ENCODE measurements at regions not wholly inside any gene's neighbourhood (a gene's known extent, or its start where the extent isn't known, plus 50 kb on each side); places are given as distances from the start of the nearest gene placed in this dataset.
A peak's percentile ranks its signal among the peaks of the same experiment; 100 is the strongest.
"Not testable (repeated sequence)": the region's sequence is repeated elsewhere in the genome, so short reads cannot be mapped to it uniquely, and the experiment has no call there.

DNA sequence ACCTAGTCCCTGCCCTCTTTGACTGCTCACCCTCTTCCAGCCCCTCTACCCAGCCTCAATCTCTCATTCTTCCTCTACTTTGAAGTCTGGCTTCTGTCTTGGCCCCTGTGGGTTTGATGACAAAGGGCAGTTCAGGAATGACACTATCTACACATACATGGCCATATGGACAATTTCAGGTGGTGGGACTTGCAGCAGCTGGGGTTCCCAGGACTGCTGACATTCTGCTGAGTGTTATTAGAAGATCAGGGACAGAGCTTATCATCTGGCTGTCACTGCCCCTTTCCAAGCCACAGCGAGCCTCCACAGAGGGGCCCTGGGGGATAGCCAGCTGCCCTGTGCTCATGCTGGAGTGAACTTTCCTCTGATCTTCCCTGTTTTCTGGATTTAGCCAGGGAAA lies 97.4 kb upstream of the IPO9 start:
- DNase-seq = no peak

DNA sequence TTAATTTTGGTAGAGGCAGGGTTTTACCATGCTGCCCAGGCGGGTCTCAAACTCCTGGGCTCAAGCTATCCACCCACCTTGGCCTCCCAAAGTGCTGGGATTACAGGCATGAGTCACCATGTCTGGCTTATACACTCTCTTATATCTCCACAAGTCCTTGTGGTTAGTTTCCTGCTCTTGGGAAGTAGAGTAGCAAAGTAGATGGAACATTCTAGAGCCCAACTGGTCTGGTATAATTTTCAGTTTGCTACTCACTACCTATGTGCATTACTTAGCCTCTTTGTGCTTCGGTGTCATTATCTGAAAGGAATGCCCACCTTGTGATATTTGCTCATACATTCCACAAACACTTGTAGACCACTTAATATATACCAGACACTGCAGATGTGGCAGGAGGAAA lies 96.6 kb upstream of the IPO9 start:
- DNase-seq = no peak

DNA sequence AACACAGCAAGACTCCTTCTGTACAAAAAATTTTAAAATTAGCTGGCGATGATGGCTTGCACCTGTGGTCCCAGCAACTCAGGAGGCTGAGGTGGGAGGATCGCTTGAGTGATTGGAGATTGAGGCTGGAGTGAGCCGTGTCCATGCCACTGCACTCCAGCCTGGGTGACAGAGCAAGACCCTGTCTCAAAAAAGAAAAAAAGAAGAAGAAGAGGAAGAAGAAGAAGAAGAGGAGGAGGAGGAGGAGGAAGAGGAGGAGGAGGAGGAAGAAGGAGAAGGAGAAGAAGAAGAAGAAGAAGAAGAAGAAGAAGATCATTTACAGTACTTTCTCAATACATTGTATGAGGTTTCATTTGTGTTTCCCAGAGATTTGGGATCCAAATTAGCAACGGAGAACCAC lies 94.7 kb upstream of the IPO9 start:
- DNase-seq = not testable (repeated sequence)

DNA sequence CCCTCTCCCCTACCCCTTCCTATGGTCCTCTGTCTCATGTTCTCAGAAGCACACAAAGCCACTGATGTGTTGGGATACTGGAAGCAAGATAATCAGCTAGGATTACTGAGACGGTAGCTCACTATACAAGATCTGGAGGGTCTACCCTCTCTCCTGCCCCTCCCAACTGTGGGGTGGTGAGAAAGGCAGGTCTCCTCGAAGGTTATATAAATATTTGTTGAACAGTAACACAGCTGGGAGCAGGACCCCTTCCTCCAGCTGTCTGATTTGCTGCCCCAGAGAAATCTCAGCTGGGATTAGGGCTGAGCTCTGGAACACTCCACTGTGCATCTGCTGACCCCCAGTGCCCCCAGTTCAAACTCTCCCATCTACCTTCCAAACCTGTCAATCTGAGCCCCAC lies 94.2 kb upstream of the IPO9 start:
- no peak for DNase-seq

DNA sequence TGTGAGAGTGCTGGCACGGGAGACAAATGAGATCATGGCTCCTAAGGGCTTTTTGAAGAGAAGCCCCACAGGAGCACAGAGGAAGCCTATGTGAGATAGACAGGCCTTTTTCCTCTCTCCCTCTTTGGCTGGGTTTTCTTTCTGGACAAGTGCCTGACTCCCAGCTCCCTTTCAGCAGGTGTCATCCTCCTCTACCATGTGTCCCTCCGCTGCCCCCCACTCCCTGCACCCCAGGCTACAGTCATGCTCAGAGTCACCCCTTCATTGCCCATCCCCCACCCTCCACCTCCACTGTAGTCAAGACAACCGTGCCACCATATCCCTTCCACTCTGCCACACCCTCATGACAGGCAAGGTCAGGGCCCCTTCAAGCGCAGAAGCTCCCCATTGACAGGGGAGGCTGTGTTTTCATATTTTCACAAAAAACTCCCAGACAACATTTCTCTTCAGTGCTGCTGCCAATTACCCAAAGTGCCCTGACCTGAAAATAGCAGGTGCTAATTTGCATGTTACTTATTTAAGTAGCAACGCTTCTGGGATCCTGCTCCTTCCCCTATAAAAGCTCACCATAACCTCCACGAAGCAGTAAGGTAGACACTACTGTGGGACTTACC lies 92.1 kb upstream of the IPO9 start:
- DNase-seq = no peak

DNA sequence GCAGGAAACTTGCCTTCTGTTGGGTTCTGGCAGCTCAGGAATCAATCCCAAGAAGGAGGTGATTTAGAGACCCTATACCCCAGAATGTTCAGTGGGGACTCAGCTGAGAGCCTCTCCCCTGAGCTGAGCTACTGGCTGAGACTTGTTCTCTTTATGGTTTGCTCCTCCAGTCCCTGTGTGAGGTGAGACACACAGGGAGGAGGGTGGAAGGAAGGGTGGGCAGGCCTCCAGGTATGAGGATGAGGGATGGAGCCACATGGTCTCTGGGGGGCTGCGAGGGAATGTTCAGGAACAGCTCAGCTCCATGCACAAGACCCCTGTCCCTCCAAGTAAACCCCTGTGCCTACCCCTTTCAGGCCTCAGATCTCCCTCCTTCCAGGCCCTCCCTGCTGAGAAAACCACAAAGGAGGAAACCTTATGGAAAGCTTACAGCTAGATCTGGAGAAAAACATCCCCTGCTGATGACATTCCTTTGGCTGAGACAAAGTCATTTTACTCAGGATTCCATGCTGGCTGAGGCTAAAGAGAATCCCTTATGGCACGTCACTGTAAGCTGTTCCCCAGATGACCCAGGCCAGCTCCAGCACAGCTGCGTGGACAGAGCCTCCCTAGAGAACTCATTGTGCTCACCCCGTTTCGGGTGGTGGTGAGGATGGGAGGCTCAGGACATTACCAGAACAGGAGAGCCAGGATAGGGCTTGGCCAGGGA lies 91.5 kb upstream of the IPO9 start:
- no peak for DNase-seq

DNA sequence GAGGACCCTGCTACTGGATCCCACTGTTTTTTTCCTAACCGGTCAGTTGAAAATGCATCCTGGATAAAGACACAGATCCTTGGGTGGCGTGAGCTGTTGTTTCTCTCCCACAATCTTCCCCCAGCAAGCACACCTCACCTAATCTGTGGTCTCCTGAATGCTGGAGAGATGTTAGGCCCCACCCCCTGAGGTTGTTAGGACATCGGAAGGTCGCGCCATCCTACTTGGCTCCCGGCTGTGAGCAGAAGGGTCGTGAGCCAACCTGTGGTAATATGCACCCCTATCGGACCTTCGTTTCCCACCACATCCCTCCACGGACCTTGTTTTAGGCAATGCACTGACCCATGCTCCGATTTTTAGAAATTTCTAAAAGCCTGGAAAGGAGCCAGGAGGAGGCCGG lies 89.9 kb upstream of the IPO9 start:
- no peak for DNase-seq

DNA sequence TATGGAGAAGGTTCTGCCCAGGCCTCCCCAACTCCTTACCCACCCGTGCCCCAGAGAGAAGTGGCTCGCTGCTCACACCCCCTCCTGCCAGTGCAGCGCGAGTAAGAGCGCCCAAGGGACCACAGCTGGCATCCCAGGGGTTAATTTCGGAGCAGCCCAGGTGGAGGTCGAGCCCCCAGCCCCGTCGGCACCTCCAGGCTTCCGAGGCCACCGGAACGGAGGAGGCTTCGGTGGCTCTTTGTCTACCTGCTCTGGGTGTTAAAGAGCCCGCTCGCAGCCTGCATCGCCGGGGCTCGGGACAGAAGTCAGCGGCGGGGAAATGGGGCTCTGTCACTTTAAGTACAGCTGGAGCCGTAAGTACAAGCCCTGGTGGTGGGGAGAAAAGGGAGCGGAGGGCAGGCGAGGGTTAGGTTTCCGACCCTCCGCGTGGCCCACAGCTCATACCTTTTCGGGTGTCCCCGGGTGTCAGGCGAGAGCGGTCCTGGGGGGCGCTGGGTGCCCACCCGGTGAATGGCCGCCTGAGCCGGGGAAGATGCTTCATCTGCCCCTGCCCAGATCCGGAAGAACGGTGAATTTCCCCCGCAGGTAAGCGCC lies 89.4 kb upstream of the IPO9 start:
- DNase-seq = peak; percentile 52

DNA sequence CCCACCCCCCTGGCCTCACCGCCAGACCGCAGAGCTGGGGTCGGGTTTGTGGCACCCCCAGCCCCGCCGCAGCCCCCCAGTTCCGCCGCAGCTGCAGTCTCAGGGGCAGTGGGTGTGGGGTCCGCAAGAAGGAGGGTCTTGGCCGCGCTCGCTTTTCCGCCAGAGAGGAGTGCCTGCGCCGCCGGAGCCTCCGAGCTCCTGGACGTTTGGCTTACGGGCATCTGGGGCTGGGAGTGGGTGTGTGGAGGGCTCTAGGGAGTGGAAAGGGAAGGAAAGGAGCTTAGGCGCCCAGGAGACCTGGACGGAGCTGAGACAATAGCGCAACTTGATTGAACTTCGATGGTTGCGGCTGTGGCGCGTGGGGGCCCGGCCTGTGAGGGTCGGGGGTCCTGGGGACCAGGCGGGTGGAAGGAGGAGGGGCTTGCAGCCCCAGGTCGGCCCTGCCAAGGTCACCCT lies 88.8 kb upstream of the IPO9 start:
- no peak for DNase-seq

DNA sequence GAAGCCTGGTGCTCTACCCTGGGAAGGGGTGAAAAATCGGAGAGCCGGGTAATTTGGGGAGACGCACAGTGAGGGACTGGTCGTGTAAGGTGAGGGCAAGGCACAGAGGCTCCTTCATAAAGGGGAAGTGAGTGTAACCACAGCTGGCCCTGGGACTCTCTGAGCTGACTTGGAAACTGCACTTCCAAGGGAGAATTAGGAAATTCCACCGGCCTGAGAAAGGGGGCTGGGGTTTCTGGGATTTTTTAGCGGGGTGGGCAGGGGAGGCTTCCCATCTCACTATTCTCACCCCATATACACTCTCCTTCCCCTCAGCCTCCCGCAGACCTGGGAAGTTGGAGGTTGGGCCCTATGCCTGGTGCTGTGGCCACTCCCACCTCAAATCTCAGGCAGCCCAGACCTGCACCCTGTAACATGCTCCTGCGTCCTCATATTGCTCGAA lies 88.3 kb upstream of the IPO9 start:
- no peak for DNase-seq

DNA sequence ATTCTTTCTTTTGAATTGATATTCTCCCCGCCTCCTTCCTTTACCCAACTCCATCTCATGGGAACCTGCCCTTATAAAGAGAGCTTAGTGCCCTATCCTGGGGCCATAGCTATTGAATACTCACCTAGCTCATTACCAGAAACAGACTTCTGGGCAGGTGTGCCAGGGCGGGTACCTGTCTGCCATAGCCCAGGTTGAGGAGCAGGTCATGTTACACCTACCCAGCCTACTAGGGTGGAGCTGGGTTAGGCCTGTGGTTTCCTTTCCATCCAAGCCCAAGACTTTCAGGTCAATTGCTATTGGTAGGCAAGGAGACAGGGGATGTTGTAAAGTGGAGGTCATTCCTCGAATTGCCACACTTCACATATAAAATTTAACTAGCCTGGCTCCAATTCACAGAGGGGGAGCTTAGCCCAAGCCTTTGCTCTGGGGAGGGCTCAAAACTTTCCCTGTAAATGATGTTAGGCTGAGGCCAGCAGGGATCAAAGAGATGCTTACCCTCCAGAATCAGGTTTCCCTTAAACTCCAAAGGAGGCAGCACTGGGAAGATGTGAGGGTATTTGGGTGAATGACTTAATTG lies 87.1 kb upstream of the IPO9 start:
- DNase-seq = no peak

DNA sequence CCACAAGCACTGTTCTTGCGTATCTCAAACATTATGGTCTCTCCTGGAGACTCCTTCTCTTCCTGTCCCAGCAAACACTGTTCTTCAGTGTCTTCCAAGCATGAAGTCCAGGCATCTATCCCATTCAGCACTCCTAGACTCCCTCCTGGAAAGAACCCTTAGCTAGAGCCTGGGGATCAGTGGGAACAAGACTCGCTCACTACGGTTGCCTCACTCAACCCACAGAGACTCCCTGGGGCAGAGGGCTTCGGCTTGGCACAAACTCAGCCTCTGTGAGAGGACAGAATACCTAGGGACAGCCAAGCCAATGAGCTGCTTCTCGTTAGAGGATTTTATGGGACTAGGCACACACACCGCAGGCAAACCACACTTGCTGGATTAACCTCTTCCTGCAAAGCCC lies 86.5 kb upstream of the IPO9 start:
- no peak for DNase-seq

DNA sequence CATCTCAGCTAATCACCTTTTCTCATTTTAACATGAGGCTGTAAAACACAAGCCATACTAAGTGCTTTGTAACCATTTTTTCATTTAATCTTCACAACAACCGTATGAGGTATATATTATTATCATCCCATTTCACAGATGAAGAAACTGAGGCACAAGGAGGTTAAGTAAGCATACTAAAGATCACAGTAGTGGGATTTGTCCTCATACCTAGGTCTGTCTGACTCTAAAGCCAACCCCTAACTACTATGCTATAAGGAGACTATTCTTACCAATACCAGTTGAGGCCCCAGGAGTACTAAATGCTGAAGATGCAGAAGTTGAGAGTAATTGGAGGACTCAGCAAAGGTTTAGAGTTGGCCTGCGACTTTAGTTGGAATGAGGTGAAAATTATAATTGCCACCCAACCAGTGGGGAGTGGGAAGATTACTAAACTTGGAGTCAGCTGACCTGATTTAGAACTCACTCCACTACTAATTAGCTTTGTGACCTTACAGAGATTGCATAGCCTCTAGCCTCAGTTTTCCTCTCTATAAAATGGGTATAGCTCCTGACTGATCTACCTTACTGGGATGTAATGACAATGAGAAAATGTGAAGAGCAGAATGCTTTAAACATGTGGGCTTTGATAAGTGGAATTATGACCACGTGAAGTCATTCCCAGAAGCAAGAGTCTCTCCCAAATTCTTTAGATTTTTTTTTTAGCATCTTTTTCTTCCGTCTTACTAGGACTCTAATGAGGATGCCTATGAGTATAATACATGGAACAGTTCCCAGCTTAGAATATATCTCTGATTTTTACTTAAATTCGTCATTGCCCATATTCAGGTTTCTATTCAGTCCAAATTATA lies 85.8 kb upstream of the IPO9 start:
- DNase-seq = no peak

DNA sequence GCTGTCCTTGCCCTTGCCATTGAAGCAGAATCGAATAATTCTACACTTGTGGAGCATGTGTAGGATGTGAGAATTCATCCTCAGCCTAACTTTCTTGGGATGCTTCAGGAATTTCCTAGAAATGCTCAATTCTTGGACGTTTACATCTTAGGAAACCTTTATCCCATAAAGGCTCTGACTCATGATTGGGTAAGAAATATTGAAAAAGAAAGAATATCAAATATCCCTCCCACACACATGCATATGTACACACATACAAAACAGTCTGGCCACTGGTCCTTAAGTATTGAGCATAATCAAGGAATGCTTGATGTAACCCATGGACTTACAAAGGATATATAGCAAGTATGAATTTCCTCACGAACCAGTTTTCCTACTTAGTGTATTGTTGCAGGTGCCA lies 83.9 kb upstream of the IPO9 start:
- no peak for DNase-seq

DNA sequence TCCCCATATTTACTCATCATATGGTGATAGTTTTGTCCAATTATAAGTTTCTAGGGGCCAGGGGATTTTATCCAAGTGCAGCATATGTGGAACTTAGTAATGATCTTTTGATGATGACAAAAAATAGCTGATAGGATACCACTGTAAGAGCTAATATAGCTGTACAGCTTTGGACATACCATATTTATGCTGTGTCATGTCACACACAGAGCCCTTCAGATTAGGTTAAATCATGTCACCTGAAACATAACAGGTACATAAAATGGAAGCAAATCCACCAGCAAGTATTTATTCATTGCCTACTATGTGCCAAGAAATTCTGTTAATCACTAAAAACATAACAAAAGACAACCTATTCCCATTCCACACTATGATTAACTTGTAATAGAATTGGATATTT lies 82.8 kb upstream of the IPO9 start:
- DNase-seq = no peak

DNA sequence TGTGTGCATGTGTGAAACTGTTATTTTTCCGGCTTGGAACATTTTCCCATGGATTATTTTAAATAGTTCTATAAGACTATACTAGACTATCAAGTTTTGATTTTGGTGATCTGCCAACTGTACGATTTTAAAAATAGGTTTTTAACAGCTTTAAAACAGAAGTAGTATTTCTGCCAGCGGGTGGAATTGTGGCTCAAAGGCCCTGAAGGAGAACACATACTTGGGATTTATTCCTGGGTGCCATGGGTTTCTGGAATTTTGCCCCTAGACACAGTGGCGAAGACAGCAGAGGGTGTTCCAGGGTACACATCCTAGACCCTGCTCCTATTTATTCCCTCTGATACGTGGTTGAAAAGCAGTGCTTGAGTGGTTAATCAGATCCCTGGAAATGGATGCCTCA lies 81.7 kb upstream of the IPO9 start:
- DNase-seq = no peak

DNA sequence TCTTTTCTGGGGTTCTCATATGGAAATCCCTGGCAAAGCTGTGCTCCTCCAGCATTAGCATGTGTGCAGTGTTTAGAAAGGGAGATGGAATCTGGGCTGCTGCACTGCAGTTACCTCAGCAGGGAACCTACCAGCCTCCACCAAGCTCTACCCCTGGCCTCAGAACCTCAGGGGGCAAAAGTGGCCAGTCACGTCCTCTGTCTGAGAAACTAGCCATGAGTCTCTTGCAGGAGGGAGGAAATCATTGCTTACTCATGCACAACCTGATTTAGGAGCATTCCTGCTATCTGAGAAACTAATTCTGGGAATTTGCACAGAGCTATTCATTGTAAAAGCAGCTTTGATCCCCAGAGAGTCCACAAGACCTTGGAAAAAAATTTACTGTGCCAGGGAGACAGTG lies 80.6 kb upstream of the IPO9 start:
- no peak for DNase-seq

DNA sequence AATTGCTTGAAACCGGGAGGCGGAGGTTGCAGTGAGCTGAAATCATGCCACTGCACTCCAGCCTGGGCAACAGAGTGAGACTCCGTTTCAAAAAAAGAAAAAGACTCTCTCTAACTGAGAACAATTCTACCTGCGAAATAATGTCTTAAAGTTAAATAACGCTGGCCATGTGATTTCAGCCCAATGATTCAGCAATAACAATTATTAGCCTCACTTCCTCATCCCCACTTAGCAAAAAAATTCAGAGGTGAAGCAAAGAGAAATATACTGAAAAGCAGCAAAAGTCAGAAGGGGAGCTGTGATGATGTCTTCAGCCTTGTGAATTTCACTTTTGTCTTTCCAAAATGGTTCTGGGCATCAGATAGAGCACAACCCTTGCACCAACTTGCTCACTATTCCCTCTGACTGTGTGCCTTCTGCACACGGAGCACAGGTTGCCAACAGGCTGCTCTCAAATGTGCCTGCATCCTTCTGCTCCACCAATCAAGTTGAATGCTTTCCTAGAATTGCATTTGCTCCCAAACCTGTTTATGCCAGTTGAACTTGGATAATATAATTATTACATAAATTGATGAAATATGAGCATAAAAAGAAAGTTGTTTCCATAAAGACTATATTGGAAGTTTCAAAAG lies 79.8 kb upstream of the IPO9 start:
- DNase-seq = no peak

DNA sequence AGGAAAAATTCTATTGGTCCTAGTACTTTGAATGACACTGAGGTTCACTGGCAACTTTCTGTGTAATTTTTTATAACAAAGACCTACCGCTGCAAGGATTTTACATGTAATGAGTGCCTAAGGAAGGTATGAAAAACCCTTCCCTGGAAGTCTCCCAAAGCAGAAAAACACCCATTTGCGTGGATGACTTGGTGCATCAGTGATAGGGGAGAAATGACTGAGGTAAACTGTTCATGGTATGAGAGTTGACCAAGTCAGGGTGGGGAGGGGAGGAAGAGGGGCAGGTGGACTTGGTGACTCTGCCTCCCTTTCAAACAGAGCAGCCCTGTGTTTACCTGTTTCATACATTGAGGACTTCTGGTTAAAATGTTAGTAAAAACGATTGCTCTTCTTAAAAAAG lies 78.8 kb upstream of the IPO9 start:
- DNase-seq = no peak

DNA sequence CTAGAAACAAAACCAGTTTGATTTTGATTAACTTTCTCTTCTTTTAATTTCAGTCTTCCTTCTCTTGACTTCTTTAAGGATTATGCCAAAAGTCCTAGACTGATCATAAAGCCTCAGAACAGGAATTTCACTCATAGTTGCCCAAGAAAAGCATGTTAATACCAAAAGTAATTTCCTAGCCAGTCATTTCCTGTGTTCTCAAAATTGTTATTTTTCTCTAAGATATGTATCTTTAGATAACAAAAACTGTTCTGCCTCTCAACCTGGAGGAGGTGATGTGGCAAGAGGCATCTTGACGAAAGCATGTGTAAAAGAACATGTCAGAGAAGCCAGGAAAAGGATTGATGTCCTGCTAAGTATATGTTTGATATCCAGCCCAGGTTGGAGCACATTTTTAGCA lies 78.0 kb upstream of the IPO9 start:
- DNase-seq = no peak

DNA sequence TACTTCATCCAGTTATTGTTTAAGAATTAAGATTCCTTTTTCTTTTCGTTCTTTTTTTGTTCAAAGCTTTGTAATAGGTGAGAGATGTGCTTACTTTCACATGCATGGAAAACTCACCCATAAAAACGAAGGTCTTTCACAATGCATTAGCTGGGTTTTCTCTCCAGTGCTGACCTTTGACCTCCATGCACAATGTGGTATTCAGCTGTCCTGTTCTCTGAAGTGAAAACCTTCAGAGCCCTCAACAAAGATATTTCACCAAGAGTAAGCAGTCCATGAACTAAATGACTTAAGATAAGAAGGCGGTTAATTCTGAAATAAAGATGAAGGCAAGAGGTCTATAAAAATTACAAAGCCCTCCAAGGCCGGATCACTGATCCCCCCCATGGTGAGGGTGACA lies 77.1 kb upstream of the IPO9 start:
- no peak for DNase-seq

DNA sequence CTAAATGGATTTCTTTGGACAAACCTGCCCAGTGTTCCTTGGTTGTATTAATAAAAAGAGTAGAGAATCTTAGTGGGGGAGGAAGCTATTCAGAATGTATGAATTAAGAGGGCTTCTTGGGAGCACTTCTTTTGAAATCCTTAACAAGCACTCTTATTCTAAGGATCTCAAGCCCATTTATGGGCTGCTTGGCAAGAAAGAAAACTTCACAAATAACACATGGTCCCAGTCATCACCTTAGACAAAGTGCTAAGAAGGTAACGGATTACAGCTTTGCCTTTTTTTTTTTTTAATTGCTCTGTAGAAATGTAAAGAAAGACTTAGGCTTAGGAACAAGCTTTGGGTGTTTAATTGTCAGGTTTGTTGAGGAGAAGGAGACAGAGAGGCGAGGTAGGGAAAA lies 76.6 kb upstream of the IPO9 start:
- DNase-seq = no peak

DNA sequence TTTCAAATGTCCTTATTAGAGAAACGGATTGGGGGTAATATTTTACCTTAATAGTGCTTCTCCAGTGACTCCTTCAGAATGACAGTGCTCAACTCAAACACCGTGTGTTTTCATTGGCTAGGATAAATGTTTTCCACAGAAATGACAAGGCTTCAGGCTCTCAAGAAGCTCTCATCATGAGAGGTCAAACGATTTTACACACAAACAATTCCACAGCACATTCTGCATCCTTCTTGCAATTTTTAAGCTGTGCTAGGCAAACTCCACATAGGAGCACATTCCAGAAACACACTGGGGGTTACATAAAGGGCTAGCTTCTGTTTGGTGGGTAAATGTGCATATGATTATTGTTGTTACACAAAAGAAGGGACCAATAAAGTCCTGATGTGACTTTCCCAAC lies 75.5 kb upstream of the IPO9 start:
- no peak for DNase-seq

Data from NCI-H1092 (cell line).